ENCODE measurements at regions not wholly inside any gene's neighbourhood (a gene's known extent, or its start where the extent isn't known, plus 50 kb on each side); places are given as distances from the start of the nearest gene placed in this dataset.

GRCh38 chr16:62194828-62195227 lies 158.6 kb upstream of the CDH8 start:
- Mint-ChIP-seq H3K9me3 (no peaks in the 10 kb centered on the region), H3K4me1 (ENCODE audit: low read depth) (no peaks in the 10 kb centered on the region), H3K36me3 (ENCODE audit: low read depth) (no peaks in the 10 kb centered on the region), H3K4me3 (no peak overlapping the region), H3K27me3 (no peaks in the 10 kb centered on the region), H3K27ac (no peak overlapping the region)
- intact Hi-C loops (cut with micrococcal nuclease) = no loop called here

- no peak overlapping the region for H3K4me3 Mint-ChIP-seq
- intact Hi-C loops (cut with micrococcal nuclease) = no loop called here
- no peaks in the 10 kb centered on the region for H3K27me3 Mint-ChIP-seq
- H3K4me1 Mint-ChIP-seq (ENCODE audit: low read depth) = no peaks in the 10 kb centered on the region
- no peak overlapping the region for H3K27ac Mint-ChIP-seq
- H3K9me3 Mint-ChIP-seq = no peaks in the 10 kb centered on the region
- H3K36me3 Mint-ChIP-seq (ENCODE audit: low read depth) = no peaks in the 10 kb centered on the region
Observed at GRCh38 chr16:62190426-62190825, 154.2 kb upstream of the CDH8 start.

- Mint-ChIP-seq H3K4me1 (ENCODE audit: low read depth) (no peaks in the 10 kb centered on the region), H3K36me3 (ENCODE audit: low read depth) (no peaks in the 10 kb centered on the region), H3K27ac (no peak overlapping the region), H3K27me3 (no peaks in the 10 kb centered on the region), H3K9me3 (no peaks in the 10 kb centered on the region), H3K4me3 (no peak overlapping the region)
- intact Hi-C loops (cut with micrococcal nuclease) = no loop called here
Observed at GRCh38 chr16:62177351-62178203, 141.3 kb upstream of the CDH8 start.

DNA sequence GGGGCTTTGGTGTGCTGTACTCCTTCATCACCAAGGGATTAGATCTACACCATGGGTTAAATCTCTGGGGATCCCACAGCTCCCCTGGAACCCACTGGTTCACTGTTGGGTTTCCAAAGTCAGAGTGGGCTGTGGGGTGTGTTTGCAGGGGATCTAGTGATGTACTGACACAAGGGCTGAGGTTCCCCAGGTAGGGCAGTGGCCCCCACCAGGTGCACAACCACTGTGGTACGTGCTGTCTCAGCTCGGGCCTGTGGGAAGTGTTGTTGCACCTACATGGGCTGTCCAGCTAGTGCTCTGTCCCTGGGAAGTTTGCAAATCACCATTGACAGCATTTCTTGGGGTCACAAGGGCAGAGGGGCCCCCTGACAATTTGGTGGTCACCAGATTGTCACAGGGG lies 134.4 kb upstream of the CDH8 start:
- Mint-ChIP-seq H3K4me1 (ENCODE audit: low read depth) (no peaks in the 10 kb centered on the region), H3K36me3 (ENCODE audit: low read depth) (no peaks in the 10 kb centered on the region), H3K4me3 (no peak overlapping the region), H3K27ac (no peak overlapping the region), H3K9me3 (no peaks in the 10 kb centered on the region), H3K27me3 (no peaks in the 10 kb centered on the region)
- intact Hi-C loops (cut with micrococcal nuclease) = no loop called here

- no peaks in the 10 kb centered on the region for H3K27me3 Mint-ChIP-seq
- intact Hi-C loops (cut with micrococcal nuclease) = no loop called here
- no peaks in the 10 kb centered on the region for H3K4me1 Mint-ChIP-seq (ENCODE audit: low read depth)
- H3K27ac Mint-ChIP-seq = no peak overlapping the region
- no peak overlapping the region for H3K4me3 Mint-ChIP-seq
- H3K36me3 Mint-ChIP-seq (ENCODE audit: low read depth) = no peaks in the 10 kb centered on the region
- H3K9me3 Mint-ChIP-seq = no peaks in the 10 kb centered on the region
Observed at GRCh38 chr16:62167551-62167950, 131.3 kb upstream of the CDH8 start.

- Mint-ChIP-seq H3K27ac (no peak overlapping the region), H3K36me3 (ENCODE audit: low read depth) (no peaks in the 10 kb centered on the region), H3K4me1 (ENCODE audit: low read depth) (no peaks in the 10 kb centered on the region), H3K9me3 (no peaks in the 10 kb centered on the region), H3K4me3 (no peak overlapping the region), H3K27me3 (no peaks in the 10 kb centered on the region)
- intact Hi-C loops (cut with micrococcal nuclease) = no loop called here
Observed at GRCh38 chr16:62157544-62157943, 121.3 kb upstream of the CDH8 start.

DNA sequence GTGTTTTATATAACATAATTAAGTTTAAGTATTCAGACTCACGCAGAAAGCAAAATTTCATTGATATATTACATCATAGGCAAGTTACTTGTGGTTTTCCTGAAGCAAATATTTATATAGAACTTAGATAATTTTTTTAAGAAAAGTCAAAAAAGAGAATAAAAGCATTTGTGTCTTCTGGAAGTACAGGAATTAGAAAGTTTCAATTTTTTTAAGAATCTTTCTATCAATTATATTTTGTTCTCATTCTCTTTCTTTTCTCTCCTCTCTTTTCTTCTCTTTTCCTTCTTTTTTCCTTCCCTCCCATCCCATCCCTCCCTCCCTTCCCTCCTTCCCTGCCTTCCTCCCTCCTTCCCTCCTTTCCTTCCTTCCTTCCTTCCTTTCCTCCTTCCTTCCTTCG lies 120.7 kb upstream of the CDH8 start:
- intact Hi-C loops (cut with micrococcal nuclease) = no loop called here
- Mint-ChIP-seq H3K4me3 (no peak overlapping the region), H3K27me3 (no peaks in the 10 kb centered on the region), H3K36me3 (ENCODE audit: low read depth) (no peaks in the 10 kb centered on the region), H3K27ac (no peak overlapping the region), H3K4me1 (ENCODE audit: low read depth) (no peaks in the 10 kb centered on the region), H3K9me3 (no peaks in the 10 kb centered on the region)

DNA sequence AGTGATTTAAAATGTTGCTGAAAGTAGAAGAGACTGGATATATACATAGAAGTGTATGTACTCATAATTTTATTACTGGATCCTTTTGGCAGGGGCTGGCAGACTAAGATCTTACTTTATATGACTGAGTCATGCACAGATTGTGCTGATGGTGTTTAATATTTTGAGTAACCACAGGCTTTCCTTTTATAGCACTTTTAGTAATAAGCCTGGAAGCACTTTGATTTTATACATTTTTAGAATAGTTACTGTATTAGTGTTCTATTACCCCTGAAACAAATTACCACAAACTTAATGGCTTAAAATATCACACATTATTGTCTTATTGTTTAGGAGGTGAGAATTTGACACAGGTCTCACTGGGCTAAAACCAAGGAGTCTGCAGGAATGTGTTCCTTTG lies 113.4 kb upstream of the CDH8 start:
- no peaks in the 10 kb centered on the region for H3K36me3 Mint-ChIP-seq (ENCODE audit: low read depth)
- H3K9me3 Mint-ChIP-seq = no peaks in the 10 kb centered on the region
- no peaks in the 10 kb centered on the region for H3K4me1 Mint-ChIP-seq (ENCODE audit: low read depth)
- H3K27me3 Mint-ChIP-seq = no peaks in the 10 kb centered on the region
- H3K4me3 Mint-ChIP-seq = no peak overlapping the region
- H3K27ac Mint-ChIP-seq = no peak overlapping the region
- intact Hi-C loops (cut with micrococcal nuclease) = no loop called here

DNA sequence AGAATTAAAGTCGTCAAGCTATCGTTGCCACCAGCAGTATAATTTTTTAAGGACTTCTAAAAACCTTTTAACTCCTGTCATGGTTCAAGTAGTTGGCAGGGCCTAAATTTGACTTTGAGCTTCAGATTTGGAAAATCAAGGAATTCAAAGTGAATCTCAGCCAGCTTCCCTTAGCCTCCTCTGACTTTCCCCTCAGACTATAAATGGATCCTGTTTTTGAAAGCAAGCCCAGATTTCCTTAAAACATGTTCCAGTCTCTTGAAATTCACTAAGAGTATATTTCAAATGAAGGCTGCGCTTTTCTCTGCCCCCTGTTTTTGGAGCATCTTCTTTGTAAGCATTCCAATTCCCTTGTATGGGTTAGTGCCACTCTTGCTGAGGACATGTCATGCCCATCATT lies 101.8 kb upstream of the CDH8 start:
- H3K9me3 Mint-ChIP-seq = no peaks in the 10 kb centered on the region

DNA sequence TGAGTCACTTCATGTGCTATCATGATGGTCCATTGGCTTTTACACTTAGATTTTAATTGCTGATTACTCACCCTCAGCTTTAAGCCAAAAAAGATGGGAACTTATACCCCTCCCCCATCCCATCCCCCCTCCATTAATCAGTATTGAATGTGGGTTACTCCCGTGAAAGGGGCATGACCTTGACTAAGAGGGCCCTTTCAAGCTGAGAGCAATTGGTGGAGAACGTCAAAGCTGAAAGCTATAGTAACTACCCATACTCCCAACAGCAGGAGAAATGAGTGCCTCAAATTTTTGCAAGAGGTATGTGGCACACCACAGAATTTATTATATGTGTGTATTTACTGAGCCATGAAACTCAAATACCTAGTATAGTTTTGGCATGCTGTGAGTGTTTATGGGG lies 99.7 kb upstream of the CDH8 start:
- Mint-ChIP-seq H3K9me3 (no peaks in the 10 kb centered on the region), H3K36me3 (ENCODE audit: low read depth) (no peaks in the 10 kb centered on the region), H3K4me3 (no peak overlapping the region), H3K4me1 (ENCODE audit: low read depth) (no peaks in the 10 kb centered on the region), H3K27ac (no peak overlapping the region), H3K27me3 (no peaks in the 10 kb centered on the region)
- intact Hi-C loops (cut with micrococcal nuclease) = no loop called here

More for the DNA sequence above, 101.8 kb upstream of the CDH8 start:
- no peaks in the 10 kb centered on the region for H3K27me3 Mint-ChIP-seq
- no peak overlapping the region for H3K4me3 Mint-ChIP-seq
- H3K36me3 Mint-ChIP-seq (ENCODE audit: low read depth) = no peaks in the 10 kb centered on the region
- no peaks in the 10 kb centered on the region for H3K4me1 Mint-ChIP-seq (ENCODE audit: low read depth)
- intact Hi-C loops (cut with micrococcal nuclease) = no loop called here
- H3K27ac Mint-ChIP-seq = no peak overlapping the region

GRCh38 chr16:62135446-62135845 lies 99.2 kb upstream of the CDH8 start:
- H3K27ac Mint-ChIP-seq = no peak overlapping the region
- no peaks in the 10 kb centered on the region for H3K4me1 Mint-ChIP-seq (ENCODE audit: low read depth)
- no peaks in the 10 kb centered on the region for H3K9me3 Mint-ChIP-seq
- H3K27me3 Mint-ChIP-seq = no peaks in the 10 kb centered on the region
- intact Hi-C loops (cut with micrococcal nuclease) = no loop called here
- no peaks in the 10 kb centered on the region for H3K36me3 Mint-ChIP-seq (ENCODE audit: low read depth)
- H3K4me3 Mint-ChIP-seq = no peak overlapping the region

- no peak overlapping the region for H3K27ac Mint-ChIP-seq
- H3K27me3 Mint-ChIP-seq = no peaks in the 10 kb centered on the region
- H3K4me1 Mint-ChIP-seq (ENCODE audit: low read depth) = no peaks in the 10 kb centered on the region
- no peak overlapping the region for H3K4me3 Mint-ChIP-seq
- no peaks in the 10 kb centered on the region for H3K9me3 Mint-ChIP-seq
- intact Hi-C loops (cut with micrococcal nuclease) = no loop called here
- no peaks in the 10 kb centered on the region for H3K36me3 Mint-ChIP-seq (ENCODE audit: low read depth)
Observed at GRCh38 chr16:62130101-62130500, 93.9 kb upstream of the CDH8 start.

DNA sequence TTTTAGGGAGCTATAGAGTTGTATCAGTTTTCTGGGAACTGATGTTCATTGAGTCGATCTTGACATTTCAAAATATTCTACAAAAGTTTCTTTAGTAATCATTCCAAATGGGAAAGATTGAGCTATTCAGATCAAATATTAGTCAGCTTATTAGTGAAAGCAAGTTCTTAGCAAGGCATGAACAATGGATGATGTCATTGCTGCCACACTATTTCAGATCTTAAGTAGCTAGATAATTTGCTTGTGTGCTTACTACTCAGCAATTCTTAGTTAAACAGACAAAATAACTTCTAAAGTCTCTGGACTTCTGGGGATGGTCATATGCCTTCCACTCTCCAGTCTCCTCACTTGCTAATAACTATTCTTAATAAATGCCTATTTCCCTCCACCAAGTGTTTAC lies 69.0 kb upstream of the CDH8 start:
- Mint-ChIP-seq H3K4me3 (no peak overlapping the region), H3K4me1 (ENCODE audit: low read depth) (no peaks in the 10 kb centered on the region), H3K27ac (no peak overlapping the region), H3K9me3 (no peaks in the 10 kb centered on the region), H3K36me3 (ENCODE audit: low read depth) (no peaks in the 10 kb centered on the region), H3K27me3 (no peaks in the 10 kb centered on the region)
- intact Hi-C loops (cut with micrococcal nuclease) = no loop called here

DNA sequence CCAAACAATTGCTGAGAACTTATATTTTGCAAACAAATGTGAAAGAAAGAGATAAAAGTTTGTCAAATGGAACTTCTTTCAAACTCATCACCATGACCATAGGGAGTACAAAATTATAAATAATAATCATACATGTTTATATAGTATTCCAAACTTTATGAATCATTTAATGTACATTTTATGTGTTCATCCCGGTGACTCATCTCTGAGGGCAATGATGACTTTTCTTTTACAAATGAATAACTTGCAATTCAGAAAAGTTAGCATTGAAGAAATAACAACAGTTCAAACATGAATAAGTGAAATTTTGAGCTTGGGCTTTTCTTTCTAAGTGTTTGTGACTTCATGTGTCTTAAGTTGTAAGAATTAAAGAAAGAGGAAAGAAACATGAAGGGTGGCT lies 66.3 kb upstream of the CDH8 start:
- intact Hi-C loops (cut with micrococcal nuclease) = no loop called here
- H3K4me1 Mint-ChIP-seq (ENCODE audit: low read depth) = no peaks in the 10 kb centered on the region
- no peaks in the 10 kb centered on the region for H3K36me3 Mint-ChIP-seq (ENCODE audit: low read depth)
- H3K27me3 Mint-ChIP-seq = no peaks in the 10 kb centered on the region
- H3K4me3 Mint-ChIP-seq = no peak overlapping the region
- H3K9me3 Mint-ChIP-seq = no peaks in the 10 kb centered on the region
- H3K27ac Mint-ChIP-seq = no peak overlapping the region

DNA sequence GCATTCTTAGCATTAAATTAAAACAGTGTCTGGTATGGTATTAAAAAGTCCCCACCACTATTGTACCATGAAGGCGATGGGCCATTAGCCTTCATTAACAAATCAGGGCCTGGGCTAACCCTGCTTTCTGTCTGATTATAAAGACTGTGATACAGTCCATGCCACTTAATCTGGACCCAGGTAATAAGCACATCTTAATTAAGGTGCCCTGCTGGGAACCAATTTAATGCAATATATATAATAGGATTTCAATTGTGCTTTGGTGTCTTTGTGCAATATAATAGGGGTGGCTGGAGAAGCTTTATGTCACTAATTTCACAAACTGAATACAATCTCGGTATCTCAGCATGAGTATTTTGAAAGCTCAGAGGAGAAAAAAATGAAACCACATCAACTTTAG lies 64.4 kb upstream of the CDH8 start:
- Mint-ChIP-seq H3K4me1 (ENCODE audit: low read depth) (no peaks in the 10 kb centered on the region), H3K27ac (no peak overlapping the region), H3K4me3 (no peak overlapping the region), H3K27me3 (no peaks in the 10 kb centered on the region), H3K36me3 (ENCODE audit: low read depth) (no peaks in the 10 kb centered on the region), H3K9me3 (no peaks in the 10 kb centered on the region)
- intact Hi-C loops (cut with micrococcal nuclease) = no loop called here
